HG03521 (cell line): ENCODE measurements at regions not wholly inside any gene's neighbourhood (a gene's known extent, or its start where the extent isn't known, plus 50 kb on each side); places are given as distances from the start of the nearest gene placed in this dataset.
"Not testable (repeated sequence)": the region's sequence is repeated elsewhere in the genome, so short reads cannot be mapped to it uniquely, and the experiment has no call there.

Source experiments
- ATAC-seq: cut with Tn5 transposase; IDR thresholded peaks from one replicate; pipeline ENCODE4 v1.9.1; 2021; ENCODE audit warnings: mild to moderate bottlenecking, moderate library complexity; ENCODE audit not compliant: unreplicated experiment

GRCh38 chr2:125341353-125341752, 1314.6 kb upstream of the GYPC start:
- ATAC-seq, result no peak

DNA sequence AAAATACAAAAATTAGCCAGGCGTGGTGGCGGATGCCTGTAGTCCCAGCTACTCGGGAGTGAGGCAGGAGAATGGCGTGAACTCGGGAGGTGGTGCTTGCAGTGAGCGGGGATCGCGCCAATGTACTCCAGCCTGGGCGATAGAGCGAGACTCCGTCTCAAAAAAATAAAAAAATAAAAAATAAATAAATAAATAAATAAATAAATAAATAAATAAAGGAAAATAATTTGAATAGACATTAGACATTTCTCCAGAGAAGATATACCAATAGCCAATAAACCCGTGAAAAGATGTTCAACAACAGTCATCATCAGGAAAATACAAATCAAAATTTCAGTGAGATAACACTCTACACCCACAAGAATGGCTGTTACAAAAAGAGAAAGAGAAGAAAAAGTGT, 1302.4 kb upstream of the GYPC start:
- ATAC-seq, result not testable (repeated sequence)

DNA sequence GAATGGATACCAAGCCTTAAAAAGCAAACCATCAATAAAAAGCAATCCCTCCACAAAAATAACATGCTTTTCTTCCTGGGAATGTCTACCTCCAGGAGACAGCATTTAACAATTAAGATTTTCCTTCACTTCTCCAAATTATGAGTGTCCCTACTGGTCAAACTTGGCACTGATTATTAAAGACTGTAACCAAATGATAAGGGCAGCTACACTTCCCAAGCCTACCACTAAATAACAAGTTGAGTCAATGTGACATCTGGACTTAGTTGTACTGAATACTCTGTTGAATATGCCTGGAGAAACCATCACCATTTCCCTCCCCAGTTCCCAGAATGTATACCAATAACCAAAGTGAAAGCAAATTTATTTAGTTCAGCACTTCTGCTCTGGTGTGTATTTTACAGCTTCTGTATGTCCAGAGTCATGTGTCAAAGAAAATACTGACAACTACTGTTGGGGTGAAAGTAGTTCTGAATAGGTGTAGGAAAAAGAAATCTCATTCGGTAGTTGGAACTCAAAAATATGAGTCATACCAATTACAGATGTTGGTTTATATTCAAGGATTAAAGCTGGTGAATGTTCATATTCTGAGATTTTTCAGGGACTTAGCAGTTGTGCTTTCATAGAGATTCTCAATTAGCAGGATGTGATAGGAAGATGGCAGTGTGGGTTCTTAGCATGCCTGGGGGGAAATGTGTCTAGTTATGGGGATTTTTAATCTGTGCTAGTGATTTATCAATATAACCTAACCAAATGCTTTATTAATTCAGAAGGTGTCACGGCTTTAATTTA, 1291.6 kb upstream of the GYPC start:
- ATAC-seq, result no peak

GRCh38 chr2:125364984-125365265, 1291.0 kb upstream of the GYPC start:
- no peak for ATAC-seq

DNA sequence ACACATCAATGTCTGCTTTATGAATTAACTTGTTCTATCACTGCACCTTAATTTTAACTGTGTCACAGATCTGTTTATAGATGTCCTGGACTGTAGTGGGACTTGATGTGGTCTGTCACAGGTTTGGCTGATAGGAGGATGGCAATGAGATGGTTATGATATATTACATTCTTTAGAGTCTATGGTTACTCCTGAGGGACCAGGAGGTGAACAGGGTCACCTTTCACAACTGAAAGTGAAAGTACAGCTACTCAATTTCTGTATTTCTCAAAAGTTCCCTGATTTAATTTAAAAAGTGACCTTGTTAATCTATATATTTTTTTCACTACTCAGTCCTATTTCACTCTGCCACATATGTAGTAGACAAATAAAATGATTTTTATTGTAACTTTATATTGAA, 1284.1 kb upstream of the GYPC start:
- no peak for ATAC-seq

DNA sequence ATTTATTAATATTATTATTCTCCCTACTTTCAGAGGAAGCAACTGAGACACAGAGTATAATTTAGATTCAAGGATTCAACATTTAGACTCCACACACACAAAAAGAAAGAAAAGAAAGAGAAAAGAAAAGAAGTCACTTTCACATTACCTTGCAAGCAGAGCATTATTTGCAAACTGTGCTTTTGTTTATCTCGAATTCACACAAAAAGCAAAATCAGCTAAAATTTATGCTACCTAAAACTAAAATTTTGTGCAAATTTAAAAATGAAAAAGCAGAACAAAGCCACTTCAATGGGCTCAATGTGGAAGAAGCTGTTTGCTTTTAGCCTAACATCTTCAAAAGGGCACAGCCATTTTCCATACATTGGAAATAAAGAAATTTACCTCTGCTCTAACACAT, 1282.7 kb upstream of the GYPC start:
- no peak for ATAC-seq

DNA sequence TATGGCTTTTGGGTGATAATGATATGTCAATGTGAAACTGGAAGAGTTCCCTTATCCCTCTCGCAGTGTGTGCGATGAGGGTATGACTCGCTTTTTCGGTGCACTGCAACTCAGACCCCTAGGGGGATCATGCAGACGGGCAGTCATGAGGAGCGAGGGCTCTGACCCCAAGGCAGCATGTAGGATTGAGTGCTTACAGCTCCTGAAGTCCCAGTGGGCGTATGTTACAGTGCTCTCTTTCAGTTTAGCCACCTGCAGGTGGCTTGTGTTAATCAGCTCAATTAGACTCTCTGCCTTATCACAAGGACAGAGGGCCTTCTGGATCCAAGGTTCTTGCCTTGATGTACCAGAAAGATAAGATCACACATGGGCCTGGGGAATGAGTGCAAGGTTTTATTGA, 1269.9 kb upstream of the GYPC start:
- no peak for ATAC-seq

DNA sequence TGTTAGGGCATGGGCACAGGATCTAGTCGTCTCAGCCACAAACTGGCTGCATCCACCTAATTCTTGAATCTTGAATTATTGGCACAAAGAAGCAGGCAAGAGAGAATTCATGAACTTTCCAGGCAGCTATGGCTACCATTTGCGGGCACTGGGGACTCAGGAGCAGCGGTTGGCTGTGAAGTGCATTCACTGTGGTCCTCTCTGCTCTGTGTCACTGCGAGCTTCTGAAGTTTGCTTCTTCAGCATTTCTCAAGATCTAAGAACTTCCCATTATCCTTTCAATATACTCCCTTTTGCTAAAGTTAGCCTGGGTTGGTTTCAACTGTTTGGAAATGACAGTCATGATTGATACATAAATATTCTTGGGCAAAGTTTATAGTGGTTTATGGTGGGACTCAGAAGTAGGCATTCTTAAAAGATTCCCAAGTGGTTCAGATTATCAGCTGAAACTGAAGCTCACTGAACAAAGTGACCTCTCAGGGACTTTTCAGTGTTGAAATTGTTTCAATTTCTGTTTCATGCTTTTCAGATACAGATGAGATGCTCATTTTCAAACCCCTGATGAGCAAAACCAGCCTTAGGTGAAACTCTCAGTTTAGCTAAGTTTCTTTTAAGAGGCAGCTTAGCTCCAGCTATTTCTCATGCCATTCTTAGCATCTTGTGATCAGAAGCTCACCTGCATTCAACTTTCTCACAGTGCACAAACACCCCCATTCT, 1258.3 kb upstream of the GYPC start:
- peak; percentile 78 for ATAC-seq

DNA sequence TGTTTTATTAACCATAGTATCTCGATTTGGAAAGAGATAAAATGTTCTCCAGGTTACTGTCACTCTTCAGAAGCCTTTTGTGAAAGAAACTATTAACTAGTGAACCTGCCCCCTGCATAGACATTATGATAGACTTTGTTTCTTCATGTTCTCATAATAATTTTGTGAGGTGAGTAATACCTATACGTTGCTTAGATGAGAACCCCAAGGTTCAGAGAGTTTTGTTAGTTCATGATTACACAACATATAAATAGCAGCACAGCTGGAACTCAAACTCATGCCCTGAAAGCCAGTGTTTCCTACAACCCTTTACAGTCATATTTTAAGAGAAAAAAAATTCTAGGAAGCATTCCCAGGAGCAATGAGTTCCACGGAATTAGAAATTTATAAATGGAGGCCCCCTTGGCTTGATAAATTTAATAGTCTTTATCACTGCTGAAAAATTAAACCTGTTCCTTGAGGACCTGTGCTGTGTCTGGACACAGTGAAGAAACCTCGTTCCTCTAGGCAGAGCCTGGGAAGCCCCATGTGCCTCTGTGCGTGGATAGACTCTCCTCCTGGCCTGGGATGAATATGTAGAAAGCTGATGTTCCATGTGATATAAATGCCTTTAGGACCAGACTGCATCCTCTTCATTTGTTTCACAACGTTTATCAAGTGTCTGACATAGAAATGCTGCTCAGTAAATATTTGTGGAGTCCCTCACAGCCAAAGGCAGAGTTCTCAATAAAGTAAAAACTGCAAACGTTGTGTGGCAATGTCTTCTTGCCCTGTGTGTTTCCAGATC, 1257.0 kb upstream of the GYPC start:
- ATAC-seq, result no peak

DNA sequence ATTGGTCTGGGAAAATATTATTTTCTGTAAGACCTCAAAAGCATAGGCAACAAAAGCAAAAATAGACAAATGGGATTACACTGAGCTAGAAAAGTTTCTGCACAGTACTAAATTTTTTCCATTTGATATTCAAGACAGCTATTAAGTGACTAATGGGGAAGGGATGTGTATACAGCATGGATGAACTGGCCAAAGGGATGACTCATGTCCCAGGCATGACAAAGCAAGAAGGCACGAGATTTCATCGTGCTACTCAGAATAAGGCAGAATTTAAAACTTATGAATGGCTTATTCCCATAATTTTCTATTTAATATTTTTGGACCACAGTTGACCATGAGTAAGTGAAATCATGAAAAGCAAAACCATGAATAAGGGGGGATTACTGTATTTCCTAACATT, 1250.1 kb upstream of the GYPC start:
- ATAC-seq, result no peak

GRCh38 chr2:125408874-125409538, 1247.0 kb upstream of the GYPC start:
- ATAC-seq, result no peak

DNA sequence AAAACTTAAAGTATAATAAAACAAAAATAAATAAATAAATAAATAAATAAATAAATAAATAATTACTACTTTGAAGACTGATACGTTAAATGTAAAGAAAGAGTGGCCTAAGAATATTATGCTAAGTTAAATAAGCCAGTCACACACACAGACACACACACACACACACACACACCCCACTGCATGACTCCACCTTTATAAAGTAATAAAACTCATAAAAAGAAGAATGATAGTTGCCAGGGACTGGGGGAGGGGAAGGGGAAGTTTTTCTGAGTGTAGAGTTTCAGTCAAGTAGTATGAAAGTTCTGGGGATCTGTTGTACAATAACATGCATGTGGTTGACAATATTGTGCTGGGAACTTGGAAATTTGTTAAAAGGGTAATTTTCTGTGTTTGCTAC, 1237.5 kb upstream of the GYPC start:
- ATAC-seq, result no peak

DNA sequence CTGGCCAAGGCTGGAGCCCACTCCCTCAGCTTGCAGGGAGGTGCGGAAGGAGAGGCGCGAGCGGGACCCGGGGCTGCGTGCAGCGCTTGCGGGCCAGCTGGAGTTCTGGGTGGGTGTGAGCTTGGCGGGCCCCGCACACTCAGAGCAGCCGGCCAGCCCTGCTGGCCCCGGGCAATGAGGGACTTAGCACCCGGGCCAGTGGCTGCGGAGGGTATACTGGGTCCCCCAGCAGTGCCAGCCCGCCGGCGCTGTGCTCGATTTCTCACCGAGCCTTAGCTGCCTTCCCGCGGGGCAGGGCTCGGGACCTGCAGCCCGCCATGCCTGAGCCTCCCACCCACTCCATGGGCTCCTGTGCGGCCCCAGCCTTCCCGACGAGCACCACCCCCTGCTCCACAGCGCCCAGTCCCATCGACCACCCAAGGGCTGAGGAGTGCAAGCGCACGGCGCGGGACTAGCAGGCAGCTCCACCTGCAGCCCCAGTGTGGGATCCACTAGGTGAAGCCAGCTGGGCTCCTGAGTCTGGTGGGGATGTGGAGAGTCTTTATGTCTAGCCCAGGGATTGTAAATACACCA, 1233.7 kb upstream of the GYPC start:
- ATAC-seq, result not testable (repeated sequence)

- ATAC-seq, result no peak
Measured at GRCh38 chr2:125424266-125424785, 1231.6 kb upstream of the GYPC start.

- no peak for ATAC-seq
Measured at GRCh38 chr2:125427721-125428315, 1228.1 kb upstream of the GYPC start.

- ATAC-seq, result no peak
Measured at GRCh38 chr2:125444106-125444505, 1211.9 kb upstream of the GYPC start.

DNA sequence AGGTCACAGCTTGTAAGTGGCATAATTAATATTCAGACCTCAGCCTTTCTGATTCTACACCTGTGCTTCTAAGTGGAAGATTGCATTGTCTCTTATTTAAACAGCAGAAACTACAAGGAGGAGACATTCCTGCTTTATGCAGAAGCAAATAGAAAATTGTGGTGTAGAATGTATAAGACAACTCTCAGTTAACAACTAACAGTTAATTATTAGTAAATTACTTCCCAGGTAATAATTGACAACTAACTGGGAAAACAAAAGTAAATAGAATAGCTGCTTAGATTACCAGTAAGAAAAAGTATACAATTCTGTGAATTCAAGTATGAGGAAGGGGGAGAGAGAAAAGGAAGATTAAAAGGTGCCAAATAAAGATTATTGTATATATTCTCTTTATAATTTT, 1210.5 kb upstream of the GYPC start:
- ATAC-seq, result no peak

DNA sequence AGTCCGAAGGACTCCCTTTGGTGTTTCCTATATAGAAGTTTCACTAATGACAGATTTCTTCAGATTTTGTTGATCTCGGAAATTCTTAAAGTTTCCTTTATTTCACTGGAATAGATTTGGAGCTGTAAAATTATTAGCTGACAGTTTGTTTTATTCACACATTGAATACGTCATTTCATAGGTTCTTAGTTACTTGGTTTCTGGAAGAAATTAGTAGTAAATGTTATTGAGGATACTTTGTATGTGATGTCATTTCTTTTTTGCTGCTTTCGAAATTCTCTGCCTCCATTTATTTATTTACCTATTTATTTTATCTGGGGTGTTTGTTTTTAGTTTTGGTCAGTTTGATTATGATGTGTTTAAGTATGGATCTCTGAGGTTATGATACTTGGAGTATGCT, 1205.9 kb upstream of the GYPC start:
- ATAC-seq, result no peak

GRCh38 chr2:125455110-125455509, 1200.8 kb upstream of the GYPC start:
- no peak for ATAC-seq

- ATAC-seq, result no peak
Measured at GRCh38 chr2:125456693-125457363, 1199.1 kb upstream of the GYPC start.
